AG09319 (cell line): ENCODE measurements at regions not wholly inside any gene's neighbourhood (a gene's known extent, or its start where the extent isn't known, plus 50 kb on each side); places are given as distances from the start of the nearest gene placed in this dataset.

Experiments
- DNase-seq: peaks from one replicate; pipeline ENCODE4 v3.0.0-alpha.2; 2010; ENCODE audit warnings: low read depth; ENCODE audit errors: extremely low read depth
- CTCF ChIP-seq: IDR thresholded peaks from 2 replicates; pipeline ENCODE4 v1.5.1; 2011; ENCODE audit warnings: low read depth, mild to moderate bottlenecking, inconsistent platforms, low read length, moderate library complexity

- no peak for DNase-seq
- no peak for TF ChIP-seq CTCF
Measured at GRCh38 chr3:72368331-72368975, 479.8 kb downstream of the SHQ1 start.

DNA sequence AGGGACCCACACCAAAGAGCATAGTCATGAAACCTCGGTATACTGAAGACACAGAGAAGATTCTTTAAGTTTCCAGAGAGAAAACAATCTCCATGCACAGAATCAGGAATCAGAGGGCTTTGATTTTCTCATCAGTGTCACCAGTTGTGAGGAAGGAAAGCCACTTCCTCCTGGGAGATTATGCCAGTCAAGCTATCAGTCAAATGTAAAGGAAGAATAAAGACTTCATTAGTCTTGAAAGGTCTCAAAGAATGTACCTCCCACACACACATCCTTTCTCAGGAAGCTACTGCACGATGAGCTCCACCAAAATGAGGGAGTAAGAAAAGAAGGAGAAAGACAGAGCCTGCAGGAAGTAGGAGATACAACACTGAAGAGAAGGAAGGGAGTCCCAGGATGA, 486.3 kb downstream of the SHQ1 start:
- no peak for DNase-seq
- TF ChIP-seq CTCF = no peak

DNA sequence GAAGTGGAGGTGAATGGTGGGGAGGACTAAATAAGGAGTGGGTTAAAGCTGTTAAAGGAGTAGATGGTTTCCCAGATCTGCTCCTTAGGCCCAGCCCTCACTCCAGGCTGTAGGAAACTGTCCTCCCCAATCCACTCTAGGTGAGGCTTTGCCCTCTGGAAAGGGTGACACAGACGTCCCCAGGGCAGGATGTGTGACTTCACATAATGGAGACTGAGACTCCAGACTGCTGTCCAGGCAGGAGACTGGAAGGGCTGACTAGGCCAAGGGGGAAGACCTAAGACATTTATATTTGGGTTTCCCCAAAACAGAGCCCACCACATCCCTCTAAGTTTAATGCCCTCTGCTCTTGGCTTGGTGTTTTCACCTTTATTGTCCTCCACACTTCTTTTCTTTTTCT, 488.5 kb downstream of the SHQ1 start:
- TF ChIP-seq CTCF = no peak
- DNase-seq = no peak

GRCh38 chr3:72355168-72355567, 493.1 kb downstream of the SHQ1 start:
- no peak for DNase-seq
- TF ChIP-seq CTCF = no peak

DNA sequence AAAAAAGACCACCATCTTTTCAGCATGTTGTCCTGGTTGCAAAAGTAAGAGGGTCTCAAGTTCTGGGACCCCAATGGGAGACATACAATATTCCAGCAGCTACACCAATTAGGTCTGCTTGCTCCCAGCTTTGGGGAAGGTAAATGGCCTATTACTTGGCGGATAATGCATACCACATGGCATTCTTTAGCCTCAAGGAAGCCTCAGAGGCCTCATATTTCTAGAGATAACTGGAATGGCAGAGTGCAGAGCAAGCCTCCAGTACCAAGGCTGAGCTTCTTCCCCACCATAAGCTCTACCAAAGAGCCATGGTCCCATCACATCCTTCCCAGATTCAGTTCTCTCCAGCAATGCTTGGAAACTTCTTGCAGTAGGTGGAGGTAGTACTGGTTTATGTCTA, 493.8 kb downstream of the SHQ1 start:
- no peak for DNase-seq
- TF ChIP-seq CTCF = no peak

DNA sequence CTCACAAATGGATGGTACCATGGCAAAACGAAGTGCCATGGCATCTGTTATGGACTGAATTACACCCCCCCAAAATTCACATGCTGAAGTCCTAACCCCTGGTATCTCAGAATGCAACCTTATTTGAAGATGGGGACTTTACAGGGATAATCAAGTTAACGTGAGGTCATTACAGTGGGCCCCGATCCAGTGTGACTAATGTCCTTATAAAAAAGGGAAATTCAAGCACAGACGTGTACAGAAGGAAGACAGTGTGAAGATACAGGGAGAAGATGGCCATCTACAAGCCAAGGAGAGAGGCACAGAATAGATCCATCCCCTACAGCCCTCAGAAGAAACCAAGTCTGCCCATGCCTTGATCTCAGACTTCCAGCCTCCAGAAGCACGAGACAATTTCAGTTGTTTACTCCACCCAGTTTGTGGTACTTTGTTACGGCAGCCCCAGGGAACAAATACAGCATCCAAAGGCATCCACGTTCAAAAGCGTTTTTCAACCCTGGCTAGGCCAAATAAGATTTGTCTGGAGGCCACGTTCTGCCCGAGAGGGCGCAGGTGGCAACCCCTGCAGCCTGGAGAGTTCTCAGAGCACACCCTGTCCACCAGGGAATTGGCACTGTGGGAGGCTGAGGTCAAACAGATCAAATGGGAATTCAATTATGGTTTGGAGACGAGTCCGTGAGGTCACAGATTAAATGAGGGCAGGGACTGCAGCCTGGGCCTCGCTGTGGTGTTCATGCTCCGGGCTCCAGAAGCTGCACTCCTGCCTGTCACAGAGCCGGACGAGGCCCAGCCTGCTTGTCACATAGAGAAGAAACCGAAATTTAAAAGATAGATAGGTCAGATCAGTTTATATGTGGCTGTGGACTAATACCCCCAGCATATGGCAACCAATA, 494.8 kb downstream of the SHQ1 start:
- no peak for TF ChIP-seq CTCF
- DNase-seq = no peak

GRCh38 chr3:72352176-72352575, 496.1 kb downstream of the SHQ1 start:
- no peak for TF ChIP-seq CTCF
- DNase-seq = no peak
